Thoracic aorta (tissue), 2 donors: ENCODE measurements at regions not wholly inside any gene's neighbourhood (a gene's known extent, or its start where the extent isn't known, plus 50 kb on each side); places are given as distances from the start of the nearest gene placed in this dataset.

Source experiments
- ATAC-seq: fragments of 150-250 bp; one replicate; pipeline ENCODE4 v1.8.0; 2017; ENCODE audit warnings: low read depth; ENCODE audit not compliant: insufficient number of reproducible peaks, low FRiP score
- DNase-seq: peaks from one replicate; pipeline ENCODE4 v3.0.0-alpha.2; 2020; ENCODE audit warnings: low spot score
- H3K27ac ChIP-seq, 2 donors: fragments of 200-600 bp; sonication (generic); 1 replicate in 1 of 2; 2 replicates in 1 of 2; pipeline ENCODE4 v1.5.1; 2016; ENCODE audit warnings: mild to moderate bottlenecking in 2 of 2, moderate library complexity in 2 of 2
- H3K27me3 ChIP-seq: fragments of 200-600 bp; sonication (generic); replicated peaks from 2 replicates; pipeline ENCODE4 v1.6.0; 2016; ENCODE audit warnings: mild to moderate bottlenecking; ENCODE audit not compliant: insufficient read depth
- H3K36me3 ChIP-seq: fragments of 200-600 bp; sonication (generic); one replicate; pipeline ENCODE4 v1.5.1; 2016
- H3K4me1 ChIP-seq, 2 donors: fragments of 200-600 bp; sonication (generic); 1 replicate in 1 of 2; 2 replicates in 1 of 2; pipeline versions ENCODE4 v1.5.1 to v1.6.0; 2016; ENCODE audit warnings: low read depth in 2 of 2, mild to moderate bottlenecking in 1 of 2; ENCODE audit not compliant: control insufficient read depth in 1 of 2
- H3K4me3 ChIP-seq: fragments of 200-600 bp; sonication (generic); 2 replicates; pipeline ENCODE4 v1.5.1; 2016; ENCODE audit warnings: mild to moderate bottlenecking
- H3K9me3 ChIP-seq: fragments of 200-600 bp; sonication (generic); 2 replicates; pipeline ENCODE4 v1.5.1; 2016
- TF ChIP-seq, protein P1 (sequence below): fragments of 200-600 bp; sonication (generic); IDR thresholded peaks from one replicate; pipeline ENCODE4 v1.5.1; 2019; ENCODE audit warnings: antibody characterized with exemption

DNA sequence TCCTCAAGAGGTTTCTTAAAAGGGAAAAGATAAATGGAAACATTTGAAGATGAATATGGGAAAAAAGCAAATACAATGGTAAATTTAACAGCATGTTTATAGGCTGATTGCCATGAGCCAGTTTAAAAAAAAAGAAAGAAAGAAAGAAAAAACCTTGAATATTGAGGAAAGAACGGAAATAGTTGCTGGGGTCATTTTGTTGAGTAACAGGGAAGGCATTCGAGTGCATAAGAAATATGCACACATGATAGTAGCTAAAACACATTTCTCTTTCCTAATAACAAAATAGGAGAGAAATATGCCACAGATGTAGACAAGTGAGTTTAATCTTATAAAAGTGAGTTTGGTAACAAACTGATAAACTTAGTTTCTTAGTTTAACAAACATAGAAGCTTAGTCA lies 864.6 kb upstream of the ACO1 start:
- TF ChIP-seq, protein P1, sequence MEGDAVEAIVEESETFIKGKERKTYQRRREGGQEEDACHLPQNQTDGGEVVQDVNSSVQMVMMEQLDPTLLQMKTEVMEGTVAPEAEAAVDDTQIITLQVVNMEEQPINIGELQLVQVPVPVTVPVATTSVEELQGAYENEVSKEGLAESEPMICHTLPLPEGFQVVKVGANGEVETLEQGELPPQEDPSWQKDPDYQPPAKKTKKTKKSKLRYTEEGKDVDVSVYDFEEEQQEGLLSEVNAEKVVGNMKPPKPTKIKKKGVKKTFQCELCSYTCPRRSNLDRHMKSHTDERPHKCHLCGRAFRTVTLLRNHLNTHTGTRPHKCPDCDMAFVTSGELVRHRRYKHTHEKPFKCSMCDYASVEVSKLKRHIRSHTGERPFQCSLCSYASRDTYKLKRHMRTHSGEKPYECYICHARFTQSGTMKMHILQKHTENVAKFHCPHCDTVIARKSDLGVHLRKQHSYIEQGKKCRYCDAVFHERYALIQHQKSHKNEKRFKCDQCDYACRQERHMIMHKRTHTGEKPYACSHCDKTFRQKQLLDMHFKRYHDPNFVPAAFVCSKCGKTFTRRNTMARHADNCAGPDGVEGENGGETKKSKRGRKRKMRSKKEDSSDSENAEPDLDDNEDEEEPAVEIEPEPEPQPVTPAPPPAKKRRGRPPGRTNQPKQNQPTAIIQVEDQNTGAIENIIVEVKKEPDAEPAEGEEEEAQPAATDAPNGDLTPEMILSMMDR: no peak
- DNase-seq: no peak

DNA sequence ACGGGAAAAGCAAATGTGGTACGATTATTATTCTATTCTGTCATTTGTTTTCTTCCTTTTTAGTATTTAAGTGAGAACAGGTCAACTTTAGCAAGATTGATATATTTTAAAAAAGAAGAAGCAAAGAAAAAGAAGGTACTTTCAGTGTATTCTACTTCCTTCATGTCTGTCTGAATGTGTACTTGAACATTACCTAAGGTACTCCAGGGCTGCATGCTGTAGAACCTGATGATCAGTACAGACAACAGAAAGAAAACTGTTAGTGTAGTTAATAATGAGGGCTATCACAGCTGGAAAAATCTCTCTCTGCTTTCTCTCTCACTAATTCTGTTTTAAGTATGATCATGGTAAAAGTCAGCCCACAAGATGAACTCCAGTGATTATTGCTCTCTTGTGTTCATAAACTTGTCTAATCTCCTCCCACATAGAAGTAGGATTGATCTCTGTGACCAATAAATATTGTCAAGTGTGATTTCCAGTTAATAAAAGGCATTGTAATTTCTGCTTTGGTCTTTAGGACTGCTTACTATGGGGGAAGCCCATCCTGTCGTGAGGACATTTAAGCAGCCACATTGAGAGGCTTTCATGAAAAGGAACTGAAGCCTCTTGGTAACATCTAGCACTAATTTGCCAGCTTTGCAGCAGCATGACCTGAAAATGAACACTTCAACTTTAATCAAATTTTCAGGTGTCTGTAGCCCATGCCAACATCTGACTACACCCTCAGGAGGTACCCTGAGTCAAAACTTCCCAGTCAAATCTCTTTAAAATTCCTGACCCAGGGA lies 864.0 kb upstream of the ACO1 start:
- H3K27me3 ChIP-seq: no peaks in the 10 kb centered on the region
- H3K27ac ChIP-seq: no peak overlapping the region
- ATAC-seq (no peak), DNase-seq (no peak)
- H3K9me3 ChIP-seq: no peaks in the 10 kb centered on the region
- H3K4me3 ChIP-seq: no peak overlapping the region
- H3K4me1 ChIP-seq: no peaks in the 10 kb centered on the region
- TF ChIP-seq, protein P1: no peak
- no peaks in the 10 kb centered on the region for H3K36me3 ChIP-seq

More for the DNA sequence above, 864.6 kb upstream of the ACO1 start:
- Histone ChIP-seq H3K27me3 (no peaks in the 10 kb centered on the region), H3K27ac (no peak overlapping the region), H3K4me3 (no peak overlapping the region), H3K36me3 (no peaks in the 10 kb centered on the region), H3K9me3 (no peaks in the 10 kb centered on the region), H3K4me1 (no peaks in the 10 kb centered on the region)
- no peak for ATAC-seq

DNA sequence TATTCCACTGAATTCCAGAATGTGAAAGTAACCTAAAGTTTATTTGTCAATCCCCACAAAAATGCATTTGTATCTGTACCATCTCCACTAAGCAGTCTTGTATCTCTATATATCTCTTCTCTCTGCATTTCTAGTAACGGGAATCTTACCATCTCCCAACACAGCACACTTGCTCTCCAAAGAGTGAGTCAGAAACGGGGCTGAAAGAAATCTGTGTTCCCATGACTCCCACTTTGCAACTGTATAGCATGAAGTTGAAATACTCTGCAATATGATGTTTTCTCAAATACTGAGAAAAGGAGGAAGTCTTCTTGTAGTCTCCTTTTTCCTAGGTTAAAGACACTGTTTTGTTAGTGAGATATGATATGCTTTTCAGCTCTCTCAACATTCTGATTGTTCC lies 848.8 kb upstream of the ACO1 start:
- Histone ChIP-seq H3K9me3 (no peaks in the 10 kb centered on the region), H3K4me1 (no peaks in the 10 kb centered on the region), H3K27me3 (no peaks in the 10 kb centered on the region), H3K36me3 (no peaks in the 10 kb centered on the region), H3K27ac (no peak overlapping the region), H3K4me3 (no peak overlapping the region)
- TF ChIP-seq, protein P1: no peak
- DNase-seq (no peak), ATAC-seq (no peak)

DNA sequence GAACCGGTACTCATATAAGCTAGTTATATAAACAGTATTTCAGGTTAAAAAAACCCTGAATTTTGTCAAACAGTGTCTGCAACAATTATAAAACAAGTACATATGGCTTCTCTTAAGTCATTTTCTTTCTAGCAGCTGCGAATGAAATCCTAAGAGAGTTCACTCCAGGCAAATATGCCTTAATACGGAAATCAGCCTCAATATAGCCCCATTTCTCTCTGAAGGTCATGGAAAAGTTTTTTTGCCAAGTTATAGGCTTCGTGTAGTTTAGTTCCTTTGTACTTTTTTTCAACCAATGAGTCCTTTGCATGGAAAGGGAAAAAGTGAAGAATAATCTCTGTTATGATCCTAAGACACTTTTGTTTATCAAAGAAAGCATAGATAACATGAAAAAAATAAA lies 848.0 kb upstream of the ACO1 start:
- no peak for ATAC-seq
- Histone ChIP-seq H3K9me3 (no peaks in the 10 kb centered on the region), H3K4me1 (no peaks in the 10 kb centered on the region), H3K4me3 (no peak overlapping the region), H3K27me3 (no peaks in the 10 kb centered on the region), H3K27ac (no peak overlapping the region), H3K36me3 (no peaks in the 10 kb centered on the region)
- no peak for DNase-seq
- TF ChIP-seq, protein P1: no peak

DNA sequence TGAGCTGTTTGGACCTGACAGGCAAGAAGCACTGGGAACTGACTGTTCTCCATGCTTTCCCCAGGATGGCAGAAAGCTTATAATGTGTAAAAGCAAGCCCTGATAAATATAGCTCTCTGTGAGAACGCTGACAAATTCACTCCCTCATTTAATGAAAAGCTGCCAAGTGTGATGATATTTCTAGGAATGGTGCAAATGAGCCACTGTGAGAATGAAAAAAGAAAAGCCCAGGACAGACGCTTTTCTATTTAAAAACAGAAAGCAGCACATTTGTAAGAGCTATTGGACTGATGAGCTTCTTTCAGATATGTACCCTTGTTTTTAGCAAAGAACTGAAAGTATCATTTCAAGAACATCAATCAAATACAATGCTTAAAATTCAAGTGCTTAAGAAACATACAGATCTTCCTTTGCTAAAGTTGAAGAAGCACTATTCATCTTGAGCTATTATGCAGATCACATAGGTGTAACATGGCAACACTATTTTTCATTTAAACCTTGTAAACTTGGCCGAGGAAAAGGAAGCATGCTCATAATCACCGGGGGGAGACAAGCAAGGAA lies 842.6 kb upstream of the ACO1 start:
- no peak overlapping the region for H3K27ac ChIP-seq
- no peak overlapping the region for H3K4me3 ChIP-seq

More for the DNA sequence above, 842.6 kb upstream of the ACO1 start:
- TF ChIP-seq, protein P1: no peak
- ATAC-seq (no peak), DNase-seq (no peak)
- Histone ChIP-seq H3K4me1 (no peaks in the 10 kb centered on the region), H3K36me3 (no peaks in the 10 kb centered on the region), H3K9me3 (no peaks in the 10 kb centered on the region), H3K27me3 (no peaks in the 10 kb centered on the region)
